GM21526 (cell line): ENCODE measurements at regions not wholly inside any gene's neighbourhood (a gene's known extent, or its start where the extent isn't known, plus 50 kb on each side); places are given as distances from the start of the nearest gene placed in this dataset.
"Not testable (repeated sequence)": the region's sequence is repeated elsewhere in the genome, so short reads cannot be mapped to it uniquely, and the experiment has no call there.

ENCODE experiments used
- ATAC-seq: cut with Tn5 transposase; IDR thresholded peaks from one replicate; pipeline ENCODE4 v1.9.1; 2021; ENCODE audit warnings: moderate library complexity; ENCODE audit not compliant: unreplicated experiment, low FRiP score

GRCh38 chr3:26763723-26764122, 141.2 kb downstream of the LRRC3B start:
- ATAC-seq, result no peak

- no peak for ATAC-seq
Measured at GRCh38 chr3:26766031-26766430, 143.5 kb downstream of the LRRC3B start.

- ATAC-seq, result no peak
Measured at GRCh38 chr3:26768068-26768651, 145.6 kb downstream of the LRRC3B start.

- no peak for ATAC-seq
Measured at GRCh38 chr3:26799679-26800317, 177.2 kb downstream of the LRRC3B start.

- no peak for ATAC-seq
Measured at GRCh38 chr3:26807272-26807671, 184.7 kb downstream of the LRRC3B start.

GRCh38 chr3:26825454-26825853, 202.9 kb downstream of the LRRC3B start:
- no peak for ATAC-seq

GRCh38 chr3:26827169-26827568, 204.6 kb downstream of the LRRC3B start:
- no peak for ATAC-seq

- ATAC-seq, result no peak
Measured at GRCh38 chr3:26838026-26838425, 215.5 kb downstream of the LRRC3B start.

GRCh38 chr3:26839001-26839400, 216.4 kb downstream of the LRRC3B start:
- ATAC-seq, result no peak

- ATAC-seq, result no peak
Measured at GRCh38 chr3:26840272-26840870, 217.8 kb downstream of the LRRC3B start.

- no peak for ATAC-seq
Measured at GRCh38 chr3:26845194-26845593, 222.6 kb downstream of the LRRC3B start.

- no peak for ATAC-seq
Measured at GRCh38 chr3:26847680-26848079, 225.1 kb downstream of the LRRC3B start.

GRCh38 chr3:26894443-26894842, 271.9 kb downstream of the LRRC3B start:
- no peak for ATAC-seq

- ATAC-seq, result no peak
Measured at GRCh38 chr3:26915208-26915607, 292.6 kb downstream of the LRRC3B start.

GRCh38 chr3:26920646-26921478, 298.3 kb downstream of the LRRC3B start:
- no peak for ATAC-seq

- ATAC-seq, result no peak
Measured at GRCh38 chr3:26931896-26932295, 309.3 kb downstream of the LRRC3B start.

- no peak for ATAC-seq
Measured at GRCh38 chr3:26932752-26933151, 310.2 kb downstream of the LRRC3B start.

GRCh38 chr3:26945480-26945879, 322.9 kb downstream of the LRRC3B start:
- ATAC-seq, result not testable (repeated sequence)

- no peak for ATAC-seq
Measured at GRCh38 chr3:26960382-26960781, 337.8 kb downstream of the LRRC3B start.

GRCh38 chr3:26962492-26963360, 340.2 kb downstream of the LRRC3B start:
- peak; percentile 96 for ATAC-seq
